ENCODE measurements at regions not wholly inside any gene's neighbourhood (a gene's known extent, or its start where the extent isn't known, plus 50 kb on each side); places are given as distances from the start of the nearest gene placed in this dataset.
"Not testable (repeated sequence)": the region's sequence is repeated elsewhere in the genome, so short reads cannot be mapped to it uniquely, and the experiment has no call there.

DNA sequence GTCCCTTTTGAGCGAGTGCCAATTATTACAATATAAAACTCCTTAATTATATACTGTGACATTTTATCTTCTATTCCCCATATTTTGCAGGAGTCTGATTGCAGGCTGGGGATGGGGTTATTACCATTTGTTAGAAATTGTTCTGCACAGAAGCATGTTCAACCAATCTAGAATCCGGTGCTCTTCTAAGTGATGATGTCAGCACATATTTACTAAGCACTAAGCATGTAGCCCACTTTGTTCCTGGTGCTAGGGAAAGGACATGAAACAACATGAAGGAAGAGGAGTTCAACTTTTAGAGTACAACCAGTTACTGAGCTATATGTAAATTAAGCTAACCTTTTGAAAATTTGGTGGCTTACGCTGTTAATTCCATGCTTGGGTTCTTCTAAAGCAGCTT is 52.8 kb upstream of the IL1RAPL2 start:
- DNase-seq = no peak

DNA sequence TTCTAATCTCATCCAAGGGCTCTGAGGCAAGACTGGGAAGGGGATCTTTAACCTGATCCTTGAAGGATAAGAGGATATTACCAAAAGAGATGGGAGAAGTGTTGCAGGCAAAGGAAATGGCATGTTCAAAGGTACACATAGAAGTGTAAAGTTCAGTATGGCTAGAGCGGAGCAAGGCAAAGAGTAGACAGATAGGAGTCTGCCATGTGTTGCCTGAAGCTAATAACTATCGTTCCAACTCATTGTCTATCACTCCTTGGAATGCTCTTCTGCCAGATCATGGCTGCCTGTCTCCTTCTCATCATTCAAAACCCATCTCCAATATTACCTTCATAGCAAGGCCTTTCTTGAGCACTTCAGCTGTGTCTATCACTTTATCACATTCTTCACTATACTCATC is 55.2 kb upstream of the IL1RAPL2 start:
- DNase-seq = no peak

- DNase-seq = no peak
Measured at GRCh38 chrX:104502460-104502859, 63.5 kb upstream of the IL1RAPL2 start.

GRCh38 chrX:104488811-104489210 is 77.2 kb upstream of the IL1RAPL2 start:
- DNase-seq = no peak

DNA sequence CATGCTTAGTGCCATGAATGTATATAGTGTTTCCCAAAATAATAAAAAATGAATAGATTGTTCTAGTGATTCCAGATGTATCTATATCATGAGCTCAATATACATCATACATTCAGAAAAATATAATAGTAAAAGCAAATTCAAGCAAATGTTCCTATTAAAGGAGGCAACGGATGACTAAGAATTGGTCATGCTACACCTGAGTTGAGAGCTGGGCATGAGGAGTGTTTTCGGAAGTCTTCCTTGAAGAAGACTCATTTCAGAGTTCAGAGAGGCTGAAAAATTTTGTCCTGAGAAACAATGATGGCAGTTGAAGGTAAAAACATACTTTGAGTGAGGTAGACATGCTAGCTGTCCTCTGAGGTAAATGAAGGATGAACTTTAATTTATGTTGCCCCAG is 79.3 kb upstream of the IL1RAPL2 start:
- no peak for DNase-seq

- no peak for DNase-seq
Measured at GRCh38 chrX:104482757-104483156, 83.2 kb upstream of the IL1RAPL2 start.

- no peak for DNase-seq
Measured at GRCh38 chrX:104469771-104470170, 96.2 kb upstream of the IL1RAPL2 start.

GRCh38 chrX:104459796-104460195 is 106.2 kb upstream of the IL1RAPL2 start:
- DNase-seq = no peak

DNA sequence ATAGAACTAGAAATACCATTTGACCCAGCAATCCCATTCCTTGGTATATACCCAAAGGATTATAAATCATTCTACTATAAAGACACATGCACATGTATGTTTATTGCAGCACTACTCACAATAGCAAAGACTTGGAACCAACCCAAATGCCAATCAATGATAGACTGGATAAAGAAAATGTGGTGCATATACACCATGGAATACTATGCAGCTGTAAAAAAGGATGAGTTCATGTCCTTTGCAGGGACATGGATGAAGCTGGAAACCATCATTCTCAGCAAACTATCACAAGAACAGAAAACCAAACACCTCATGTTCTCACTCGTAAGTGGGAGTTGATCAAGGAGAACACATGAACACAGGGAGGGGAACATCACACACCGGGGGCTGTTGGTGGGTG is 108.9 kb upstream of the IL1RAPL2 start:
- DNase-seq = not testable (repeated sequence)

DNA sequence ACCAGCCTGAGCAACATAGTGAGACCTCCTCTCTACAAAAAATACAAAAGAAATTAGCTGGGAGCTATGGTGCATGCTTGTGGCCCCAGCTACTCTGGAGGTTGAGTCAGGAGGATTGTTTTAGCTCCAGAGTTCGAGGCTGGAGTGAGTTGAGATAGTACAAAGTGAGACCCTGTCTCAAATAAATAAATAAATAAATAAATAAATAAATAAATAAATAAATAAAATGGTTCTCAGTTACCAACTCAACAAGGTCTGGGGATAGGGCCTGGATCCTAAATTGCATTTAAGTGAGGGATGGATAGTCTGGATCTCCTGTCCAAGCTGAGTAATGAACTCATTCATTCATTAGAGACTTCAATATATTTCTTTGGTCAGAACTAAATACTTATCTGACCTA is 115.7 kb upstream of the IL1RAPL2 start:
- DNase-seq = no peak

DNA sequence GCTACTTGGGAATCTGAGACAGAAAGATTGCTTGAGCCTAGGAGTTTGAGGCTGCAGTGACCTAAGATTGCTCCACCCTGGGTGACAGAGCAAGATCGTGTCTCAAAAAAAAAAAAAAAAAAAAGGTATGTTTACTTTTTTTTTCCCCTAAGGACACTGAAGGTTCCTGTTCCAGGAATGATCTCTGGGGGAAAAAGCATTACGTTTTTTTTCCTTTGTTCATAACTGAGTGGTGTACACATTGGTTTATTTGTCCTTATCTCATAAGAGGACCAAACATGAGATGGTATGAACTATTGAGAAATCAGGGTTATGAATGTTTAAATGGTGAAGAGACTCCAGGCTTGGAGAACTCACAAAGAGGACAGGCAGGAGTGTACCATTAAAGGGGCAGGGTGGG is 120.4 kb upstream of the IL1RAPL2 start:
- no peak for DNase-seq

- DNase-seq = no peak
Measured at GRCh38 chrX:104435249-104435648, 130.8 kb upstream of the IL1RAPL2 start.

- no peak for DNase-seq
Measured at GRCh38 chrX:104432321-104432720, 133.7 kb upstream of the IL1RAPL2 start.

DNA sequence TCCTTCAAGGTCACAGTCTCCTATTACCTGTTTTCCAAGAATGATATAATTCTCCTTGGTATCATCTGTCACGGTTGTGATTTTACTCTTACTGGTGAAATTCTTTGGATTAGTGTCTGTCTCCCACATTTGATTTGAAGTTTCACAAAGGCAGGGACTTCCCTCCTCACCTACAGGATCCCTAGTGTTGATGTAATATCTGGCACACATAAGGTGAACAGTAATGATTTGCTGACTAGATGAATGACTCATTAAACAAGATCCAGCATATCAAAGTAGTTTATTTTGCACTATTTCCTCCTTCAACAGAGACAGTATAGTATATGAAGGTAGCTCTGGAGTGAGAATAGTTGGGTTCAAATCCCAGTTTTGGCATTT is 135.3 kb upstream of the IL1RAPL2 start:
- no peak for DNase-seq

GRCh38 chrX:104430072-104430741 is 135.8 kb upstream of the IL1RAPL2 start:
- DNase-seq = no peak

- DNase-seq = no peak
Measured at GRCh38 chrX:104428231-104428630, 137.8 kb upstream of the IL1RAPL2 start.

GRCh38 chrX:104427693-104428092 is 138.3 kb upstream of the IL1RAPL2 start:
- DNase-seq = no peak

DNA sequence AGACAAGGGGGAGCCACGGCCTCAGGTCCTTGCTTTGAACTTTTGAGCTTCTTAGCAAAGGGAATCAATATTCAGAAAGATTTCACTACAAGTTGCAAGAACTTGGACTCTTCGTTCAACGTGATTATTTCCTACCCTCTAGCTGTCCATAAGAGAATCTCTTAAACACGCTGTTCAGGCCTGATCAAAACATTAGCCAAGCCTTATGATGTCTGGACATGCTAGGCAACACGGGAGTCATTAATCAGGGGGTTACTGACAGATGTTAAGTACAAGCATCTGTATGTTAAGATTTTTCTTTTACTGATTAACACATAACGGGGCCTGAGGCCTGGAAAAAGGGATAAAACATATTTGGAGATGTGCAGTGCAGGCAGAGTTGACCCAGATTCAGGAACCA is 138.9 kb upstream of the IL1RAPL2 start:
- DNase-seq = no peak

DNA sequence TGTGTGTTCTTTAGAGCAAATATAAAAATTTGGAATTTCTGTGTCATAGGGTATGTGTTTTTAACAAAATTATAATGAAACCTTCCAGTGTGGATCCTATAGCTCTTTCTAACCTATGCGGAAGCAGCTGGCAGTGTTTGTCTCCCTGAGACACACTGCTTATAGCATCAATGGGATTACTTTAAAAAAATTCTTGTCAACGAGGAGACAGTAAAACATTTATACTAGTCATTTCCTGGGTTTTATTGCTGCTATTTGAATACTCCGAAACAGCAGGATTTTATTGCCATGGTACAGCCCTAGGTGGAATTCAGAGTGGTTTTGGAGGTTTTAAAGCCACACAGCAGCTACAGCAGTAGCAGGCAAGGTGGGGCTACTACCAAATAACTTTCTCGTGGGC is 145.1 kb upstream of the IL1RAPL2 start:
- DNase-seq = no peak

DNA sequence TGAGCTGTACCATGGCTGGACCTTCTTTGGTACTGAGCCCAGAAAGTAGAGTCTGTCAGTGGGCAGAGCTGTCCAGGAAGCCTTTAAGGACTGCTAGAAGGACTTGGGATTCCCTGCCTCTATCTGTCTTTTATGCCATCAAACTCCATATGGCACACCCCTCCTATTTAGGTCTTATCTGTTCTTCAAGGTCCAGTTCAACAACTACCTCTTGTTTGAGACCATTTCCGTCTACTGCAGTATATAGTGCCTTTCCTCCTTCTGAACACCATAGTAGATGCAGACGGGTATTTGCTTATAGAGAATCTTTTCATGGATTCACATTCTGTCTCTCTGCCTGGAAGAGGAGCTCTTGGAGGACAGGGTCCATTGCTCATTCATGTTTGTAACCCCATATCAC is 146.1 kb upstream of the IL1RAPL2 start:
- no peak for DNase-seq

DNA sequence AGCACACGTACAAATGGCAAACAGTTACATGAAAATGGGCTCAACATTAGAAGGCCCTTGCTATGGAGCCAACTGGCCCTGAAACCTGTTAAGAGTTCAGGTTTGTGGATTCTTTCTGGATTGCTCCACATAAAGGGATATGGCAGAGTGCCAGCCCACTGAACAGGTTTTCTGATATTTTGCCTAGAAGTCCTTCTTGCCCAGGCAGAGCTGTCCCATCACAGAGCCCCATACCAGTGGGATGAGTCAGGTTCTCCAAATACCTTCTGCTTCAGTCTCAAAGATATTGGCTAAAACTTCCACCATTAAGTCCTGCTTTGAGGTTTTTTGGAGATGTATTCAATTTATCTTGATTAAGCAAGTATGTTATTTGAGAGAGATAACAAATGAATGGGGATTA is 146.8 kb upstream of the IL1RAPL2 start:
- DNase-seq = no peak

- no peak for DNase-seq
Measured at GRCh38 chrX:104411800-104412199, 154.2 kb upstream of the IL1RAPL2 start.

DNA sequence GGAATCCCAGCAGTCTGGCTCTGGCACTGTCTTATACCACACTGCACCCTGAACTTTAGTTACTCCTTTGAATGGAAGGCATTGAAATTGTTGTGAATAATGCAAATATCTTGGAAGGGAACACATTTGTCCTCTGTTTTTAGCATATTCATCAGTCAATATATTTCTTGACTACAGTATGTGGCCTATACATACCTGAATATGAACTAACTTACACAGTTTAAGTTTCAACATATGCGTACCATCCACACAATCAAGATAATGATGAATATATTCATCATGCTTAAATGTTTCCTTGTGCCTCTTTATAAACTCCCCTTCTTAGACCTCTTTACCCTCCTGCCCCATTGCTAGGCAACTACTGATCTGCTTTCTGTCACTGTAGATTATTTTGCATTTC is 145.7 kb upstream of the ESX1 start:
- no peak for DNase-seq

DNA sequence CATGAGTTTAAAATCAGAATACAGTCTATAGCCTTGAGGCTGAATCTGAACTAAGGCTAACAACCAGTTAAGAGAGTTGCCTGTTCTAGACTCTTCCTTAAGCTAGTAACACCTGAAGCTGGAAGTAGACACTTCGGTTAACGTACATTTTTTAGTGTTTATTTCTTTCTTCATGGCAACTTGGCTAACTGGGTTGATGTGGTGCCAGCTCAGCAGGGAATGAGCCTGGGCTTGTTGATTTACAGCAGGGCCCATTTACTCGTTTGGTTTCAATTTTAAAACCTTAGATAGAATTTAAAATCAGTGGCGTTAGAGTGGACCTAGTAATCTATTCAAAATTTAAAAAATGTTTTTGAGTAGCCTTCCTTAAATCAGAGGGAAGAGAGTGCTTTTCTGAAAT is 137.6 kb upstream of the ESX1 start:
- no peak for DNase-seq

GRCh38 chrX:104391906-104392305 is 137.2 kb upstream of the ESX1 start:
- DNase-seq = no peak

DNA sequence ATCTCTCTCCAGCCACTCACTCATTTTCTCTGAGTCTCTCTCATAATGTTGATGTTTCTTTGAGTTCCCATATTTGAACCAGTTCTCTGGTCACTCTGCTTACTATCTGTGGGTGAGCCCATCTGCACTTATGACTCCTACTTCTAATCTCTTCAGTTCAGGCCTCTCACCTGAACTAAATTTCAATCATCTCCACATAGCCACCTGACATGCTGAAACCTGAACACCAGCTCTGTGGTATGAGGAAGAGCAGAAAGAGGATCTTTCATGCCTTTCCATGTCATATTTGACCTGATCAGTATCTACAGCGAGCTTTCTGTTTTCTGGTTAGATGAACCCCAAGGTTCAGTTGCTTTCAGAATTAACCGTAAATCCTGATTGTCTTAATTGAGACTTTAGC is 122.2 kb upstream of the ESX1 start:
- no peak for DNase-seq
